ENCODE measurements at regions not wholly inside any gene's neighbourhood (a gene's known extent, or its start where the extent isn't known, plus 50 kb on each side); places are given as distances from the start of the nearest gene placed in this dataset.

- Mint-ChIP-seq H3K4me3 (no peak overlapping the region), H3K4me1 (peaks cover 4% of the 10 kb centered on the region), H3K27me3 (peaks cover 2% of the 10 kb centered on the region), H3K27ac (no peak overlapping the region), H3K9me3 (peaks cover 16% of the 10 kb centered on the region), H3K36me3 (ENCODE audit: low read depth) (peaks cover 4% of the 10 kb centered on the region)
- DNase-seq, result no peak
- CTCF ChIA-PET, result no interaction called here
- POLR2A ChIA-PET, result no interaction called here
Measured at GRCh38 chrX:40182095-40182494, 84.3 kb upstream of the BCOR start.

GRCh38 chrX:40179283-40179682 lies 81.5 kb upstream of the BCOR start:
- H3K4me1 Mint-ChIP-seq, result peaks cover 12% of the 10 kb centered on the region
- ChIA-PET POLR2A (interaction anchor here (1.1 kb wide), 1 partner anchor 324 kb away, joined by 6 read pairs; no protein-coding TSS in a partner anchor), CTCF (no interaction called here)
- H3K27ac Mint-ChIP-seq, result no peak overlapping the region
- H3K4me3 Mint-ChIP-seq, result no peak overlapping the region
- no peaks in the 10 kb centered on the region for H3K36me3 Mint-ChIP-seq (ENCODE audit: low read depth)
- no peaks in the 10 kb centered on the region for H3K27me3 Mint-ChIP-seq
- DNase-seq, result no peak
- peaks cover 8% of the 10 kb centered on the region for H3K9me3 Mint-ChIP-seq

GRCh38 chrX:40177942-40178715 lies 80.4 kb upstream of the BCOR start:
- CTCF ChIA-PET, result interaction anchor here (1.8 kb wide), 1 partner anchor 290 kb away, joined by 6 read pairs; no protein-coding TSS in a partner anchor
- Mint-ChIP-seq H3K27ac (no peak overlapping the region), H3K4me3 (no peak overlapping the region), H3K4me1 (peaks cover 22% of the 10 kb centered on the region), H3K27me3 (no peaks in the 10 kb centered on the region), H3K36me3 (ENCODE audit: low read depth) (no peaks in the 10 kb centered on the region), H3K9me3 (peaks cover 3% of the 10 kb centered on the region)
- DNase-seq, result no peak
- POLR2A ChIA-PET, result interaction anchor here (0.9 to 16.9 kb wide), 4 partner anchors 10 to 324 kb away, joined by 3 to 387 read pairs (median 12); partner anchors contain the start of gene BCOR

- CTCF ChIA-PET, result interaction anchor here (1.8 kb wide), 1 partner anchor 291 kb away, joined by 6 read pairs; no protein-coding TSS in a partner anchor
- POLR2A ChIA-PET, result interaction anchor here (0.7 to 16.9 kb wide), 12 partner anchors 8 to 405 kb away, joined by 3 to 387 read pairs (median 5); partner anchors contain the start of gene BCOR
- no peak for DNase-seq
- H3K27ac Mint-ChIP-seq, result peak overlapping the region; percentile 97
- H3K4me3 Mint-ChIP-seq, result peak overlapping the region; percentile 83
- peaks cover 3% of the 10 kb centered on the region for H3K9me3 Mint-ChIP-seq
- H3K27me3 Mint-ChIP-seq, result no peaks in the 10 kb centered on the region
- H3K36me3 Mint-ChIP-seq (ENCODE audit: low read depth), result no peaks in the 10 kb centered on the region
- H3K4me1 Mint-ChIP-seq, result peaks cover 26% of the 10 kb centered on the region
Measured at GRCh38 chrX:40177489-40177888, 79.7 kb upstream of the BCOR start.

GRCh38 chrX:40177117-40177430 lies 79.3 kb upstream of the BCOR start:
- DNase-seq, result no peak
- ChIA-PET CTCF (interaction anchor here (1.8 kb wide), 1 partner anchor 291 kb away, joined by 6 read pairs; no protein-coding TSS in a partner anchor), POLR2A (interaction anchor here (0.6 to 16.9 kb wide), 27 partner anchors 7 to 1373 kb away, joined by 3 to 387 read pairs (median 3); partner anchors contain the start of gene BCOR)
- Mint-ChIP-seq H3K9me3 (peaks cover 3% of the 10 kb centered on the region), H3K4me3 (peak overlapping the region; percentile 83), H3K27me3 (no peaks in the 10 kb centered on the region), H3K4me1 (peaks cover 28% of the 10 kb centered on the region), H3K36me3 (ENCODE audit: low read depth) (no peaks in the 10 kb centered on the region), H3K27ac (peak overlapping the region; percentile 97)

- Mint-ChIP-seq H3K4me1 (peaks cover 28% of the 10 kb centered on the region), H3K9me3 (peaks cover 3% of the 10 kb centered on the region), H3K4me3 (peak overlapping the region; percentile 83), H3K27ac (peak overlapping the region; percentile 97), H3K27me3 (no peaks in the 10 kb centered on the region), H3K36me3 (ENCODE audit: low read depth) (no peaks in the 10 kb centered on the region)
- DNase-seq, result peak; percentile 75
- CTCF ChIA-PET, result interaction anchor here (1.3 to 1.8 kb wide), 2 partner anchors 9 to 292 kb away, joined by 3 to 6 read pairs; no protein-coding TSS in a partner anchor
- POLR2A ChIA-PET, result interaction anchor here (0.6 to 16.9 kb wide), 27 partner anchors 8 to 1372 kb away, joined by 3 to 387 read pairs (median 3); partner anchors contain the start of gene BCOR
Measured at GRCh38 chrX:40176351-40177116, 78.8 kb upstream of the BCOR start.

- Mint-ChIP-seq H3K27ac (peak overlapping the region; percentile 97), H3K4me3 (peak overlapping the region; percentile 83), H3K36me3 (ENCODE audit: low read depth) (no peaks in the 10 kb centered on the region), H3K4me1 (peaks cover 33% of the 10 kb centered on the region), H3K27me3 (no peaks in the 10 kb centered on the region), H3K9me3 (peaks cover 3% of the 10 kb centered on the region)
- POLR2A ChIA-PET, result interaction anchor here (0.7 to 16.9 kb wide), 23 partner anchors 8 to 1365 kb away, joined by 3 to 387 read pairs (median 4); partner anchors contain the start of gene BCOR
- DNase-seq, result peak; percentile 81
- CTCF ChIA-PET, result interaction anchor here (1.3 kb wide), 1 partner anchor 8 kb away, joined by 3 read pairs; no protein-coding TSS in a partner anchor
Measured at GRCh38 chrX:40175511-40176350, 78.0 kb upstream of the BCOR start.

- peak overlapping the region; percentile 97 for H3K27ac Mint-ChIP-seq
- peaks cover 39% of the 10 kb centered on the region for H3K4me1 Mint-ChIP-seq
- no peaks in the 10 kb centered on the region for H3K27me3 Mint-ChIP-seq
- no peaks in the 10 kb centered on the region for H3K36me3 Mint-ChIP-seq (ENCODE audit: low read depth)
- peak overlapping the region; percentile 83 for H3K4me3 Mint-ChIP-seq
- CTCF ChIA-PET, result no interaction called here
- peaks cover 3% of the 10 kb centered on the region for H3K9me3 Mint-ChIP-seq
- DNase-seq, result peak; percentile 54
- POLR2A ChIA-PET, result interaction anchor here (0.7 to 16.9 kb wide), 13 partner anchors 18 to 402 kb away, joined by 3 to 387 read pairs (median 4); partner anchors contain the start of gene BCOR
Measured at GRCh38 chrX:40174854-40175510, 77.2 kb upstream of the BCOR start.

- no peaks in the 10 kb centered on the region for H3K27me3 Mint-ChIP-seq
- peaks cover 43% of the 10 kb centered on the region for H3K4me1 Mint-ChIP-seq
- no peaks in the 10 kb centered on the region for H3K9me3 Mint-ChIP-seq
- peak overlapping the region; percentile 83 for H3K4me3 Mint-ChIP-seq
- ChIA-PET CTCF (no interaction called here), POLR2A (interaction anchor here (0.7 to 16.9 kb wide), 12 partner anchors 17 to 401 kb away, joined by 3 to 387 read pairs (median 4); partner anchors contain the start of gene BCOR)
- peak overlapping the region; percentile 97 for H3K27ac Mint-ChIP-seq
- DNase-seq, result peak; percentile 74
- H3K36me3 Mint-ChIP-seq (ENCODE audit: low read depth), result no peaks in the 10 kb centered on the region
Measured at GRCh38 chrX:40174001-40174853, 76.5 kb upstream of the BCOR start.

GRCh38 chrX:40173143-40174000 lies 75.6 kb upstream of the BCOR start:
- no peaks in the 10 kb centered on the region for H3K27me3 Mint-ChIP-seq
- no peaks in the 10 kb centered on the region for H3K36me3 Mint-ChIP-seq (ENCODE audit: low read depth)
- H3K4me1 Mint-ChIP-seq, result peaks cover 46% of the 10 kb centered on the region
- H3K27ac Mint-ChIP-seq, result peak overlapping the region; percentile 97
- H3K9me3 Mint-ChIP-seq, result no peaks in the 10 kb centered on the region
- POLR2A ChIA-PET, result interaction anchor here (0.7 to 16.9 kb wide), 8 partner anchors 20 to 400 kb away, joined by 3 to 387 read pairs (median 9); partner anchors contain the start of gene BCOR
- no peak for DNase-seq
- CTCF ChIA-PET, result interaction anchor here (0.9 kb wide), 1 partner anchor 318 kb away, joined by 3 read pairs; no protein-coding TSS in a partner anchor
- peak overlapping the region; percentile 83 for H3K4me3 Mint-ChIP-seq
